Muscle of arm (tissue), 1 donor: ENCODE measurements at regions not wholly inside any gene's neighbourhood (a gene's known extent, or its start where the extent isn't known, plus 50 kb on each side); places are given as distances from the start of the nearest gene placed in this dataset.

Source experiments
- DNase-seq: peaks from one replicate; pipeline ENCODE4 v3.0.0-alpha.2; 2013

GRCh38 chr7:106482091-106482490 lies 178.9 kb downstream of the CCDC71L start:
- DNase-seq = no peak

GRCh38 chr7:106480616-106481031 lies 180.3 kb downstream of the CCDC71L start:
- no peak for DNase-seq

- DNase-seq = no peak
These were observed 180.8 kb downstream of the CCDC71L start for GRCh38 chr7:106480161-106480579.

- no peak for DNase-seq
These were observed 184.2 kb downstream of the CCDC71L start for GRCh38 chr7:106476751-106477150.

- DNase-seq = no peak
These were observed 188.0 kb upstream of the NAMPT start for GRCh38 chr7:106472741-106473140.

GRCh38 chr7:106471686-106472440 lies 187.1 kb upstream of the NAMPT start:
- no peak for DNase-seq

- no peak for DNase-seq
These were observed 186.2 kb upstream of the NAMPT start for GRCh38 chr7:106471021-106471420.

GRCh38 chr7:106466867-106467266 lies 182.1 kb upstream of the NAMPT start:
- DNase-seq = no peak

GRCh38 chr7:106465704-106466468 lies 181.1 kb upstream of the NAMPT start:
- no peak for DNase-seq

- DNase-seq = no peak
These were observed 179.9 kb upstream of the NAMPT start for GRCh38 chr7:106464651-106465050.

- DNase-seq = no peak
These were observed 179.2 kb upstream of the NAMPT start for GRCh38 chr7:106463851-106464611.

GRCh38 chr7:106462914-106463482 lies 178.2 kb upstream of the NAMPT start:
- no peak for DNase-seq

- DNase-seq = peak; percentile 19
These were observed 177.6 kb upstream of the NAMPT start for GRCh38 chr7:106462365-106462859.

GRCh38 chr7:106460792-106461254 lies 176.0 kb upstream of the NAMPT start:
- DNase-seq = no peak

GRCh38 chr7:106459397-106460072 lies 174.8 kb upstream of the NAMPT start:
- DNase-seq = no peak

- no peak for DNase-seq
These were observed 172.9 kb upstream of the NAMPT start for GRCh38 chr7:106457678-106458077.

GRCh38 chr7:106456329-106456728 lies 171.5 kb upstream of the NAMPT start:
- no peak for DNase-seq

- no peak for DNase-seq
These were observed 167.5 kb upstream of the NAMPT start for GRCh38 chr7:106452031-106452851.

GRCh38 chr7:106451171-106451570 lies 166.4 kb upstream of the NAMPT start:
- DNase-seq = no peak

- DNase-seq = no peak
These were observed 165.9 kb upstream of the NAMPT start for GRCh38 chr7:106450716-106451115.
